ENCODE measurements at regions not wholly inside any gene's neighbourhood (a gene's known extent, or its start where the extent isn't known, plus 50 kb on each side); places are given as distances from the start of the nearest gene placed in this dataset.

- TF ChIP-seq CTCF (IDR thresholded peaks at IDR 0.05; ENCODE audit: low read depth, low read length) = no peak
These were observed 65.0 kb upstream of the SUB1 start for GRCh38 chr5:32520356-32520755.

GRCh38 chr5:32519508-32519907, 65.8 kb upstream of the SUB1 start:
- no peak for TF ChIP-seq CTCF (IDR thresholded peaks at IDR 0.05; ENCODE audit: low read depth, low read length)
- DNase-seq (ENCODE audit: extremely low read depth, low read depth) = no peak

More at GRCh38 chr5:32520356-32520755, 65.0 kb upstream of the SUB1 start:
- no peak for DNase-seq (ENCODE audit: extremely low read depth, low read depth)

GRCh38 chr5:32514806-32515205, 70.3 kb upstream of the ZFR start:
- DNase-seq (ENCODE audit: extremely low read depth, low read depth) = no peak
- no peak for TF ChIP-seq CTCF (IDR thresholded peaks at IDR 0.05; ENCODE audit: low read depth, low read length)

GRCh38 chr5:32512926-32513325, 68.4 kb upstream of the ZFR start:
- no peak for DNase-seq (ENCODE audit: extremely low read depth, low read depth)
- no peak for TF ChIP-seq CTCF (IDR thresholded peaks at IDR 0.05; ENCODE audit: low read depth, low read length)

- no peak for DNase-seq (ENCODE audit: extremely low read depth, low read depth)
- no peak for TF ChIP-seq CTCF (IDR thresholded peaks at IDR 0.05; ENCODE audit: low read depth, low read length)
These were observed 67.3 kb upstream of the ZFR start for GRCh38 chr5:32511776-32512374.

GRCh38 chr5:32510860-32511259, 66.3 kb upstream of the ZFR start:
- no peak for TF ChIP-seq CTCF (IDR thresholded peaks at IDR 0.05; ENCODE audit: low read depth, low read length)
- no peak for DNase-seq (ENCODE audit: extremely low read depth, low read depth)

- no peak for DNase-seq (ENCODE audit: extremely low read depth, low read depth)
- TF ChIP-seq CTCF (IDR thresholded peaks at IDR 0.05; ENCODE audit: low read depth, low read length) = no peak
These were observed 64.6 kb upstream of the ZFR start for GRCh38 chr5:32508806-32509805.

Measured in AG09319 (cell line).